HG02678 (cell line): ENCODE measurements at regions not wholly inside any gene's neighbourhood (a gene's known extent, or its start where the extent isn't known, plus 50 kb on each side); places are given as distances from the start of the nearest gene placed in this dataset.
"Not testable (repeated sequence)": the region's sequence is repeated elsewhere in the genome, so short reads cannot be mapped to it uniquely, and the experiment has no call there.

Experiments used
- ATAC-seq: cut with Tn5 transposase; IDR thresholded peaks from one replicate; pipeline ENCODE4 v1.9.1; 2021; ENCODE audit warnings: mild to moderate bottlenecking, moderate library complexity; ENCODE audit not compliant: unreplicated experiment

DNA sequence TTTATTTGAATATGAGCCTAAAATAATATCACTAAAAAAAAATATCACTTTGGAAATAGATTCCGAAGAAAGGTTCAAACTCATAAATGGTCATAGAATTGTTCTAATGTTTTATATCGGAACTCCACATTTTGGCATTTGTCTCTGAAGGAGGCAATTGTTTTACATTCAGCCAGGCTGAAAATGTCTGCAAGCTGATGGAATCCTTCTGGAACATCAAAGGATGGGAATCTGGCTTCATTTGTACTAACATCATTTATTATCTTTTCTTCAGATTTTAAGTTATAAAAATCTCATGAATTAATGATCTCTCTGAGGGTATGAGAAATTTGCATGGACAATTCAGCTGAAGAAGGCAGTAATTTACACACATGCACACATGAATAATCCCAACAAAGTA, 251.4 kb upstream of the RGMA start:
- no peak for ATAC-seq

DNA sequence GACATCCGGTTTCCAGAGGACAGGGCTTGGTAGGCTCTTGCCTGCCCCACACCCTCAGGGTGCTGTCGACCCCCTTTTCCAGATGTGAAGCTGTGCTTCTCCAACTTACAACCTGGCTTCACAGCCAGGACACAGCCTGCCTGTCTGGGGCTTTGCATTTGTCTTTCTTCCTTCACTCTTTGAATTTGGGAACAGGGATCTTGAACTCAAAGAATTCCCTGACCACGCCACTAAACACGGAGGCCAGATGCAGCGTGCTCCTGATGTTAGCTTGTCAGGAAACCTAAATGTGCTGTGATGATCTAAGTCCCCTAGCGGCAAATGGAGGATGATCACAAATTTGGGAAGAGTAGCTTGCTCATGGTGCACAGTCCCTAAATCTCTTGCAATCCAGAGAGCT, 244.8 kb upstream of the RGMA start:
- no peak for ATAC-seq

DNA sequence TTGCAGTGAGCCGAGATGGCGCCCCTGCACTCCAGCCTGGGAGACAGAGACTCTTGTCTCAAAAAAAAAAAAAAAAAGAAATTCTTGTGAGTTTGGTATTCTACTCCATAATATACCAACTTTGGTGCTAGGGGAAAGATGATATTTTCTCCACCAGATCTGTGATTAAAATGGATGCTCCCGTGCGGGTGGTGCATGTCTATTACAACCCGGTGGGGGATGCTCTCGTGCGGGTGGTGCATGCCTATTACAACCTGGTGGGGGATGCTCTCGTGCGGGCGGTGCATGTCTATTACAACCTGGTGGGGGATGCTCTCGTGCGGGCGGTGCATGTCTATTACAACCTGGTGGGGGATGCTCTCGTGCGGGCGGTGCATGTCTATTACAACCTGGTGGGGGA, 244.1 kb upstream of the RGMA start:
- ATAC-seq = not testable (repeated sequence)

DNA sequence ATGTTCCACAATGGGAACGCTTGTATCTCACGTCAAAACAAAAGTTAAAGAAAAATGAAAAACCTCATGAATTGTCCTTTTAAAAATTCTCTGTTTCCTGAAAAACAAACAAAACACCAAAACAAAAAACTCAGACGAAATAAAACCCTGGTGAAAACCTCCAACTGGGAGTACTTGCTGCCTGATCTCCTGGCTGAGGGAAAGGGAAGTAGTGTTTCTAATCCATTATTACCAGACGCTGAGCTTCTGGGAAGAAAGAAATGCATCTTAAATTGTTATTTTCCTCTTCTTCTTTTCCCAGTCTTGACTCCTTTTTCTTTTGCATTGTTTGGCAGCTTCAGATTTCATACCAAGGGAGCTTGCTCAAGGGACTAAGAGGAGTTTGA, 243.2 kb upstream of the RGMA start:
- ATAC-seq = no peak

DNA sequence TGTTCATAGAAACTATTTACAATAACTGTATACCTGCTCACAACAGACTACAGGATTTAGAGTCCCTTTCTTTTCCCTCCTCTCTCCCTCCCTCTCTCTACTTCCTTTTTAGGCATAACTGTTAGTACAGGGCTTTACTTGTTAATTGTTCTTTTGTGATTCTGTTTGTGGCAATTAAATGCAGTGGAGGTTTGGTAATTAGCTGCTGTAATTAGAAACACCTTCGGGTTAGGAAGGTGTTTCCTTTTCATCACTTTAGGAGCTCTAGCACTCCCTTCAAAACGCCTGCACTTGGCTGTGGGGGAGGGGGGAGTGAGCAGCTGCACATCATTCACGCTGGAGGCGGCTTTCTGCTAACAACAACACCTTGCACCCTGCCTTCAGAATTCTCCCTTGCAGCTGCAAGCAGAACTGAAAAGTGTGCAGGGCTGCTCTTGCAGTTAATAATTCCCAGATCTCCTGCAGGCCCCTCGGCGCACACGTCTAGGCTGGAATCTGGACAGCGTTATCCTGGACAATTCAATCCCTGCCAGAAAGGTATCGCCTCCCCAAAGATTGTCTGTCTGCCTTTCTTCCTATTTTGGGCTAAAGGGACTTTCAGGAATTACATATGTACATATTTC, 242.6 kb upstream of the RGMA start:
- ATAC-seq = no peak

DNA sequence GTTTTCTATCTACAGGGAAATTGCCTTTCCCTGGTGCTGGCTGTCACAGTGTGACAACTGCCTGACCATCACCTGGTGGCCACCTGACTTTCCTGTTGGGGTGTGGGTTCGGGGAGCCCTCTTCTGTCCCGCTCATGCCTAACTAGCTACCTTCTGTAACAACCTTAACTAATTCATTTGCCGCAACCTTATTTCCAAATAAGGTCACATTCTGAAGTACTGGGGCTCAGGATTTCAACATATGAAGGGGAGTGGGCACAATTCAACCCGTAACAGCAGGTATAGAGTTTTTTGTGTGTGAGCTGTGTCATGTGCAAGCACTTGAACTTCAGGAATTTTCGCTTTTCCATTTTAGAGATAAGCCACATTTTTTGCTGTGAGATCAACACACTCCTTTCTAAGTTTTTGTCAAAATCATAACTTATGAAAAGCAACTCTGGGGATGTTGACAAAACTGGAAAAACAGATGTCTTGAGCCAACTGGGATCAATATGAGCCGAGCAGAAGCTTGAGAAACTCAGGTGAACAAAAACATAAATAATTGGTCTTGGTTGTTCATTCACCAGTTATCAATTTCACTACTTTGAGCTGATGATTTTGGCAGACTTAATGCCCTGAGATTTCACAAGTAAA, 242.0 kb upstream of the RGMA start:
- no peak for ATAC-seq

DNA sequence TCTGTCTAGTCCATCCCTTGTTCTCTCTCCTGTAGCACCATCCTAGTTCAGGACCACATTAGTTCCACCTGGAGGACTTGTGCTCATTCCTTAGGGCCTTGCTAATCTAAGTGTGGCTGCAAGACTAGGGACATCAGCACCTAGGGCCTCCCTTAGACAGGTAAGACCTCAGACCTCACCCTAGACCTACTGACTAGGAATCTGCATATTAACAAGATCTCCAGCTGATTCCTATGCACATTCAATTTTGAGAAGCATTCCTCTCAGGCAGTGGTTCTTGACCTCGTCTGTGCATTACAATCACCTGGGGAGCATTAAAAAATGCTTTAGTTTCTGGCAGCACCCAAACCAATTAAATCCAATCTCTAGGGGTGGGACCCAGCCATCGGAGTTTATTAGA, 238.4 kb upstream of the RGMA start:
- ATAC-seq = no peak

DNA sequence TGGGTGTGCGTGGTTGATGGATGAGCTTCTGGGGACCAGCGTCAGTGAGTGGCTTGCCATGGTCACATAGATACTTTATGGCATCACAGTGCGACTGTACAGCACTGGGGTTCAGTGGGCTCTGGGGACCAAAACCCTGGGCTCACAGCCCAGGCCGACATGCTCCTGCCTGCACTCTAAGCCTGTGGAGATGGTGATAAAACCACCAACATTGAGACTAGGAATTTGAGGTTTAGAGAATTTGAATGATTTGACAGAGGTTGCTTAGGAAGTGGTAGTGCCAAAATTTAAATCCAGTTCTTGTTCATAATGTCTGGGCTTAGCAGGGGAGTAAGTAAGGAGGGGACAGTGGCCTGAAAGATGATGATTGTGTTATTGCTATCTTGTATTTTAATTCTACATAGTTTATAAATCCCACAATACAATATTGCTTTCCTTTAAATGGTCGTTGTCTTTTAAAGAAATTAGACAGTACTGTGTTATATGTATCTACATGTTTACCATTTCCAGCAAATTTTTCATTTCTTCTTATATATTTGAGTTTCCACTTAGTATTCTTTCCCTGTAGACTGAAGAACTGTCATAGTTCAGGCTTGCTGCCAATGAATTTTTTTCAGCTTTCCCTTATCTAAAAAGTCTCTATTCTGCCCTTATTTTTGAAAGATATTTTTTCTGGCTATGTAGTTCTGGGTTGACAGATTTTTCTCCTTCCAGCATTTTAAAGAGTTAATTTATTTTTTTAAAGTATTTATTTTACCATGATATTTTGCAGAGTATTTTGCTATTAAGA, 235.4 kb upstream of the RGMA start:
- no peak for ATAC-seq

DNA sequence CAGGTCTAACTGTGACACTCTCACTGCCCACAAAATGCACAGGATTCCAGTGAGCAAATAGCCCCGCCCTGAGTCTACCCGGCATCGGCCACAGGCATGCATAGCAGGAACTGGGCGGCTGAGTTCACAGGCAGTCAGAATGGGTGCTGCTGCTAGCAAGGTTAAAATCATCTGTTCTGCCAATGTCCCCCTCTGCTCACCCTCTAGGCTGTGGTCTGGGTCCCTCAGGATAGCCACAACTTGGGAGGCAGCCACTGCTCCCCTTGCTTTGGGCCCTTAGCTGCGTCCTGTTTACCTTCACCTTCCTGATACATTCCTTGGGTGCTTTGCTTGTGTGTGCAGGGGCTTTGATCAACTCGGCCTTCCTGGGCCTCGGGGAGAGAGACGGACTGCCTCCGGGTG, 232.9 kb upstream of the RGMA start:
- ATAC-seq = no peak

DNA sequence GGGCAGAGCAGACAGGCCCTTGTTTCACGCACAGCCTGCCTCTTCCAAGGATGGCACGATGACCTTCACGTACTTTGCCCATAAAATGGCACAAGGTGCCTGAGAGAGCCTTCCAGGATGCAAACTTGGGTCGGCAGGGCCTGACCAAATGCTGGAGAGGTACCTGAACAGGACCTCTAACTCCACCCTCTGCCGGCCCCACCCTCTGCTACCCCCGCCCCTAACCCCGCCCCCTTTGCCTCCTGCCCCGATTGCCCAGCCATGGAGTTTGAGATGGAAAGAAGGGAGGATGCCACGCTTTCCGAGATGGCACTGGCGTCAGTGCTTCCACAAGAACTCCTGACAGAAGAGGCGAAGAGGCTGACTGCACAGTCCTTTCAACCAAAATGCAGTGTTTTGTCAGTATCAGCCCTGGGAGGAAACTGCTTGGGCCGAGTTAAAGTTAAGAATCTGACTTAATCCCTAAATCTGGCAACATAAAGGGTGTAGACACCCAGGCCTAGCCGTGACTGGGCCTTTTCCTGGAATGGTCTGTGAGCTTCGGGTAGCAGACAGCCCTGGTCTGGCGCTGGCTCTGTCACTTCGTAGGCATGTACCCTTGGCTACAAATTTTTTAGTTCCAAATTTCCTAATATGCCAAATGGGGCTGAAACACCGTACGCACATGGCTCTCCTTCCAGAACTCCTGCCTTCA, 230.3 kb upstream of the RGMA start:
- ATAC-seq = no peak

DNA sequence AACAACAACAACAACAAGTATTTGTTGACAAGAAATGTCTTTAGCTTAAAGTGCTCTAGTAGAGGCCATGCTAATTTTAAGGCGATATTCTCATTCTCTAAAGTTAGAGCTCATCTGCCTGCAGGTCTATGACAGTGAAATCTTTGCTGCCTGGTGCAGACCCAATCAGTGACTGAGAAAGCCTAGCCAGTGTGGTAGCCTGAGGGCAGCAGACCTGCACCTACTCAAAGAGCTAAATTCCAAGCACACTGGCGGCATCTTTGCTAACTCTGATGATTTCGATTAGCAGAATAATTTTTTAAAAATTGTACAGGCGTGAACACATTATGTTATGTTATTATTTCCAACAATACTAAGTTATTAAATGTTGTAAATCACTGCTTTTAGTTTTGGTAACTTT, 228.8 kb upstream of the RGMA start:
- no peak for ATAC-seq

DNA sequence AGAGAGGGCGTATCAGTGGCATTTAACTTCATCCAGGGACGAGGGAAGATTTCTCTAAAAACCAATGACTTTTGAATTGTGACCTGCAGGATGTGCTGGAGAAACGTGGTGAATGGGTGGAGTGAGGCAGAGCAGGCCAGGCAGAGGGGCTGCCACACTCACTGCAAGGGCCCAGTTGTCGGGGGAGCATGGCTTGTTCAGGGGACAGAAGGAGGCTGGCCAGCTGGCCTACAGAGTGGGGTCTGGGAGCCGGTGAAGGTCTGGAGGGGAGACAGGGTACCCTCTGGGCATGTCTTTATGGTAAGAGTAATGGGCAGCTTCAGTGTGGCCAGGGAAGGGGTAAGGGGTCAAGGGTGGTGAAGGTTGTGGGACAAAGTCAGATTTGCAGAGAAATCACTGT, 225.2 kb upstream of the RGMA start:
- no peak for ATAC-seq

DNA sequence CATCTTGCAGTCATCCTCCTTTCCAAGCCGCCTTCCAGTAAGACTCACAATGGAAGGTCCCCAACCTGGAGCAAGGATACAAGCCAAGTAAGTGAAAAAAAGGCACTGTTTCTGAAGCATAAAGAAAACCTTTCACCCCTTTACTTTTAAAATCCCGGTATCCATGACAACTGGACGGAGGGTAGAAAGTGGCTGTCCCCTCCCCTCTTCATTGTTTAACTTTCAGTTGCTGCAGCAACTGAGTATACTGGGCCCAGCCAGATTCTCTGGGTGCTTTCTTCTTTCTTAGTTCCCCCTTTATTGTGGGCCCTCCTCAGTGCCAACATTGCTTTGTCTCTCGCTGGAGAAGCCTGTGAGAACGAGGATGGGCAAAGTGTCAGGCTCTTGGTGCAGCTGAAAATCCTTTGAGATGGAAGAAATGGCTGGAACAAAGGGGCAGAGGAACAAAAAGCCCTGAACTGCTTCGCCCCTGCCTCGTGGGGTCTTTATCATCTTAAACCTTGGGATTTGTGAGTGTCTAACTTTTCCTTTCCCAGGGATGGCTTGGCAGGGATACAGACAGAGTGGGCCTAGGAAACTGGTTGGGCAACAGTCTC, 224.0 kb upstream of the RGMA start:
- ATAC-seq = no peak

DNA sequence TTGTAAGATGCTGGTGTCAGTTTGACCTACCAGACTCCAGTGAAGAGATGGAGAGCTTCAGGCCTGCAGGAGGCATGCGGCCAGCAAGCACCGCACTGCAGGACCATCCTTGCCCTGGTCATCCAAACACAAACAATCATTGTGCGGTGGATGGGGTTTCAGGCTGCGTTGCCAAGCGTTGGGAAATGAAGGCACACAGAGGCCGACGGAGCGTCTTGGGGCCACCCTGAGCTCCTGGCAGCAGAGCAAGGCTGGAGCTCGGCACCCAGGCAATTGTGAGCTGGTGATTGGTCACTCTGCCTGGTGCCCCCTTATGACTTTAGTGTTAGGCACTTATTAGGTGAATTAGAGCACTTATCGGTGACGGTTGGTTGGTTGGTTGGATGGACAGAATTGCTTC, 222.6 kb upstream of the RGMA start:
- ATAC-seq = no peak

DNA sequence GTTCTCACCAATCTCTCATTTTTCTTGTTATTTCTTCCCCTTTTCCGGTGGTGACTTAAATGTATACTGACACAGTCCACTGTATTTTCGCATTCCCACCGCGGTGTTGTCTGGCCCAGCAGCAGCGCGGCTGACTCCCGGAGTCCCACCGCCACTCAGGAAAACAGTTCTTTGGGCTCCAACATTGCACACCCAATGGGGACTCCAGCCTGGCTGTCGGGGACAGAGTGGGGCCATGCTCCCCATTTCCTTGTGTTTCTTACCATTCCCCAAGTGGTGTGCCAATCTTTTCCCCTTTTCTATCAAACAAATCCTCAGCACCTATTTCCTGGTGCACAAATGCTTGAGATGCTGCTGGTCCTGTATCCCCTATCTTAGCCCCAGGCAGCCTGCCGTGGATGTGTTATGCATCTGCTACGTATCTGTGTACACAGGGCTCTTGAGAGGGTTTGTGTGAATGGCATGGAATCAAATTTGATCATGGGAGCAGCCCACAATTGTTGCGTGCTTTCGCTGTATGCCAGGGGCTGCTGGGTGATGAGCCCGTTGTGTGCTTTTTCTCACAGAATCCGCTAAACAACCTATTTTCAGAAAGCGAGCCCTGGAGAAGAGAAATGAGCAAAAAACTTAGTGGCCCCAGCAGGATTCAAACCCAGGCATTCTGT, 219.1 kb upstream of the RGMA start:
- ATAC-seq = no peak

DNA sequence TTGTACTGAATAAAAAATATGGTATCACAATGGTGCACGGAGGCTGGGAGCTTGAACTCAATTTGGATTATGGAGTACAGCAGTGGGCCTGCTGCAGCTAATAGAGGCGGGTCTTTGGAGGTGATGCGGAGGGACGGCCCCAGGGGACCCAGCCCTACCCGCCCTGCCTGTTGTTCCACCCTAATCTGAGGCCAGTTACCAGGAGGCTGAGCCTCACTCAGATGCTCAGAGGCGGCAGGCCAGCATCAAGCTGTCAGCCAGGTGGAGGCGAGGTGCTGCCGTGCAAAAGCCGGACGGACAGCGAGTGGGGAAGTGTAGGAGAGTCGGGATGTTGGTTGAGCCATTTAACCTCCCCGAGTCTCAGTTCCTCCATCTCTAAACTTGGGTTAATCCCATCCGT, 218.5 kb upstream of the RGMA start:
- ATAC-seq = no peak

DNA sequence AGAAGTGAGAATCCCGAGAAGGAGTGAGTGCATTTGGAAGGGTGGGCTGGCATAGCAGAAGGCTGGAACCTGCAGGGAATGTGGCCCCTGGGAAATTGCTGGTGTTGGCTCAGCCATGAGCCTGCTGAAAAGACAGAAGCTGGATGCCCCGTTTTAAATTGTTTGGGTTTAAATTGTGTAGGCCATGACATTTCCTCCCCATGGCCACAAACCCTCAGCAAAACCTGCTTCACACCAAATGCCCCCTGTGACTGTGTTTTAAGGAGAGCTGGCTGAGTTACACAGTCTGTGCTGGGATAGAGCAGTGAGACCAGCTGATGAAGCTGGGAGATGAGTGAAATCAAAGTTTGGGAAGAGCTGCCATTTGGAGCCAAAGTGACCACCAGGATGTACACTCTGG, 216.3 kb upstream of the RGMA start:
- no peak for ATAC-seq

DNA sequence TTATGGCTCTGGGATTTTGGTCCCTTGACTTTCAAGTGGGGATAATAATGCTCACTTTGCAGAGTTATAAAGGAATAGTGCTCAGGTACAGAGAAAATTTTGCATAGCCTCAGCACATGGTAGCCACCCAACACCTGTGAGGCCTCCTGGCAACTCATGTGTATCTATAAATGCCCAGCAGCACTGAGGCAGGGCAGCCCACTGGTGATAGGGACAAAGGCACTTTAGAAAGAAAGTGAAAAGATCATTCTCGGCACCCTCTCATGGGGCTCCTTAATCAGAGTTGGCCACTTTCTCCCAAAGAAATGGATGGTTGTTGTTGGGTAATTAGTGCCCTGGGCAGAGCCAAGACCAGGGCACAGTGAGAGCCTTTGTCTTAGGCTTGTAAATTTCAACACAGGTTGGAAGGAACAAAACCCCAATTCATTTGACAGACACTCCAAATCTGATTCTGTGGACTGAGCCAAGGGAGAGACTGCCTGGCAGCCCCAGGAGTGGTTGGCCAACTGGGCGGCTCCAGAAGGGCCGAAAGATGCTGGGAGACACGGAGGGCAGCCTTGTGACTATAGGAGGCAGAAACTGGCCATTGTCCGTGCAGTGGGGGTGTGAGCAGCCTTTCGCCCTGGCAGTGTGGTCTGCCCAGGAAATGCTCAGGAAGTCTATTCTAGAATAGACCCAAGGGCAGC, 213.2 kb upstream of the RGMA start:
- no peak for ATAC-seq

DNA sequence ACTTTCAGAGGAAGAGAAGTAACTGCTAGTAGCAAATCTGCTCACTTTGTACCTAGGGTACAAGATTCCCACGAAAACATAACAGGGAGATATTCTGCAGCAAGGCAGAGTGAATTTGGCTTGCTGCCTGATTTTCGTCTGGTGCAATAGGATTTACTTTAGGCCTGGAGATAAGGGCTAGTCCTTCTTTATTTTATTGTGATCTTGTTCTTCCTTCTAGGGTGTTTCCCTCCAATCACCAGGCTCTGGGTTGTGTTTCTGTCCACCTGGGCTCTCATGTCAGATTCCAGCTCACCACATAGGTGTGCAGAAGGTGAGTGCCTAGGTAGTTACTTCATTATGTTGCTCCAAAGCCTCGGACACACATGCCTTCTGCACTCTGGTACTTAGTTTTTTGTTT, 211.8 kb upstream of the RGMA start:
- ATAC-seq = no peak

DNA sequence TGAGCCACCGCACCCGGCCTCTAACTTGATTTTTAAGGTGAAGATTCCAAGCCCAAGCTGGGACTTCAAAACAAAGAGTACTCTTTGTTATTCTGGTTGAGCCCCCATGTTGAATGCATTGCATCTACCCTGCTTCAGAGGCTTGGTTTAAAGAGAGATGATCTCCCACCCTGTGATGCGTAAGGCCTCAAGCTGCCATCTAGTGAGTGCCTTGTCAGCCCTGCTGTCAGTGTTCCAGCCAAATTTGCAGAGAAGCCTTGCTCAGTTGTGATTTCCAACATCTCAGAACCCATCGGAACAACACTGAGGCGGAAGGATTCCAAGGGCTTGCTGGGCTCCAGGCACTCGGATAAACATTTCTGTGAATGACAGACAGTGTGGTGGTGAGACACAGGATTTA, 210.7 kb upstream of the RGMA start:
- no peak for ATAC-seq
